SU-DHL-6 (cell line): ENCODE measurements at regions not wholly inside any gene's neighbourhood (a gene's known extent, or its start where the extent isn't known, plus 50 kb on each side); places are given as distances from the start of the nearest gene placed in this dataset.

Source experiments
- H2AFZ ChIP-seq: fragments of 200-600 bp; sonication (generic); 2 replicates; pipeline ENCODE4 v1.6.1; 2014; ENCODE audit warnings: low read depth, mild to moderate bottlenecking, moderate library complexity, mixed read lengths, antibody characterized with exemption, low read length; ENCODE audit not compliant: severe bottlenecking
- H3F3A ChIP-seq: fragments of 200-600 bp; shearing (Covaris generic); 2 replicates; pipeline ENCODE4 v1.6.0; 2016; ENCODE audit warnings: antibody characterized with exemption, mild to moderate bottlenecking; ENCODE audit not compliant: insufficient read depth
- H3K27ac ChIP-seq: fragments of 200-600 bp; sonication (generic); 2 replicates; pipeline ENCODE4 v1.5.1; 2016; ENCODE audit warnings: low read depth, mild to moderate bottlenecking, low read length, moderate library complexity, mixed read lengths
- H3K27me3 ChIP-seq: fragments of 200-600 bp; sonication (generic), shearing (Covaris generic); 2 replicates; pipeline ENCODE4 v1.6.0; 2014; ENCODE audit warnings: mild to moderate bottlenecking, low read length
- H3K36me3 ChIP-seq: fragments of 200-600 bp; sonication (generic); 2 replicates; pipeline ENCODE4 v1.6.1; 2014; ENCODE audit warnings: mild to moderate bottlenecking, low read length, mixed read lengths
- H3K4me2 ChIP-seq: fragments of 300-600, 200-600 bp; shearing (Covaris generic), sonication (generic); 2 replicates; pipeline ENCODE4 v1.6.0; 2014; ENCODE audit warnings: low read length, low read depth, mild to moderate bottlenecking; ENCODE audit not compliant: poor library complexity, severe bottlenecking
- H3K4me3 ChIP-seq: fragments of 200-600 bp; sonication (generic); 2 replicates; pipeline ENCODE4 v1.5.1; 2014; ENCODE audit warnings: antibody characterized with exemption, low read length, mild to moderate bottlenecking, mixed read lengths; ENCODE audit not compliant: insufficient read depth, poor library complexity, severe bottlenecking
- H3K79me2 ChIP-seq: fragments of 200-600 bp; sonication (generic); 2 replicates; pipeline ENCODE4 v1.6.1; 2014; ENCODE audit warnings: mild to moderate bottlenecking, low read length, moderate library complexity; ENCODE audit not compliant: insufficient read depth
- H3K9ac ChIP-seq: fragments of 200-600 bp; sonication (generic); 2 replicates; pipeline ENCODE4 v1.7.0; 2014; ENCODE audit warnings: mild to moderate bottlenecking, low read length
- H3K9me2 ChIP-seq: fragments of 200-600 bp; sonication (generic); replicated peaks from 2 replicates; pipeline ENCODE4 v1.6.1; 2014; ENCODE audit warnings: low read length; ENCODE audit not compliant: insufficient read depth
- H3K9me3 ChIP-seq: fragments of 200-600 bp; sonication (generic); 2 replicates; pipeline ENCODE4 v1.6.1; 2014; ENCODE audit warnings: low read length, mixed read lengths; ENCODE audit not compliant: insufficient read depth
- H4K20me1 ChIP-seq: fragments of 200-600 bp; sonication (generic); 2 replicates; pipeline ENCODE4 v1.6.1; 2014; ENCODE audit warnings: low read depth, mild to moderate bottlenecking, antibody characterized with exemption, low read length, moderate library complexity, mixed read lengths
- EZH2phosphoT487 ChIP-seq: fragments of 200-600 bp; sonication (generic), shearing (Covaris generic); conservative IDR thresholded peaks from 2 replicates; pipeline ENCODE4 v1.6.1; 2018; ENCODE audit warnings: mild to moderate bottlenecking, antibody characterized with exemption, low read length, moderate library complexity, mixed read lengths
- TF ChIP-seq, protein P1 (sequence below): fragments of 200-600 bp; sonication (generic); IDR thresholded peaks from one replicate; pipeline ENCODE4 v1.5.1; 2017; ENCODE audit warnings: antibody characterized with exemption, mild to moderate bottlenecking, low read length, moderate library complexity; ENCODE audit not compliant: insufficient read depth, poor library complexity, severe bottlenecking

DNA sequence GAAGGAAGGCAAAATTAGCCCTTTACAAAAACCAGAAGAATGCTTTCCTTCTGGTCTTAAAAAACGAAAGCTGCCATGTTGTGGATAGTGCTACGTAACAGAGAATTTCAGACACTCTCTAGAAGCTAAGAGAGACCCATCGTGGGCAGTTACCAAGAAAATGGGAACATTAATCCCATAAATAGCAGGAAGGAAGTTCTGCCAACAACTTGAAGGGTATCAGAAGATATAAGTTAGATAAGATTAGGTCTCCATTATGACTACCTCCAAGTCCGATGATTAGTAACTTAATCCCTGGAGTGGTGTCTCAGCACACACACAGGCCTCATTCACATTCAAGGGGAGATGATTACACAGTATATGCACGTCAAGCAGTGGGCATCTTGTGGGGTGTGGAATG lies 115.7 kb upstream of the TRPC4 start:
- Histone ChIP-seq H3K27ac (no peak overlapping the region), H3F3A (no peaks in the 10 kb centered on the region), H3K27me3 (no peaks in the 10 kb centered on the region), H4K20me1 (no peaks in the 10 kb centered on the region), H3K9me3 (no peaks in the 10 kb centered on the region), H3K9ac (no peak overlapping the region), H3K4me2 (no peak overlapping the region), H3K79me2 (no peaks in the 10 kb centered on the region), H3K4me3 (no peak overlapping the region), H3K9me2 (no peaks in the 10 kb centered on the region), H3K36me3 (no peaks in the 10 kb centered on the region), H2AFZ (no peak overlapping the region)
- TF ChIP-seq EZH2phosphoT487 = no peak
- TF ChIP-seq, protein P1, sequence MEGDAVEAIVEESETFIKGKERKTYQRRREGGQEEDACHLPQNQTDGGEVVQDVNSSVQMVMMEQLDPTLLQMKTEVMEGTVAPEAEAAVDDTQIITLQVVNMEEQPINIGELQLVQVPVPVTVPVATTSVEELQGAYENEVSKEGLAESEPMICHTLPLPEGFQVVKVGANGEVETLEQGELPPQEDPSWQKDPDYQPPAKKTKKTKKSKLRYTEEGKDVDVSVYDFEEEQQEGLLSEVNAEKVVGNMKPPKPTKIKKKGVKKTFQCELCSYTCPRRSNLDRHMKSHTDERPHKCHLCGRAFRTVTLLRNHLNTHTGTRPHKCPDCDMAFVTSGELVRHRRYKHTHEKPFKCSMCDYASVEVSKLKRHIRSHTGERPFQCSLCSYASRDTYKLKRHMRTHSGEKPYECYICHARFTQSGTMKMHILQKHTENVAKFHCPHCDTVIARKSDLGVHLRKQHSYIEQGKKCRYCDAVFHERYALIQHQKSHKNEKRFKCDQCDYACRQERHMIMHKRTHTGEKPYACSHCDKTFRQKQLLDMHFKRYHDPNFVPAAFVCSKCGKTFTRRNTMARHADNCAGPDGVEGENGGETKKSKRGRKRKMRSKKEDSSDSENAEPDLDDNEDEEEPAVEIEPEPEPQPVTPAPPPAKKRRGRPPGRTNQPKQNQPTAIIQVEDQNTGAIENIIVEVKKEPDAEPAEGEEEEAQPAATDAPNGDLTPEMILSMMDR = no peak

DNA sequence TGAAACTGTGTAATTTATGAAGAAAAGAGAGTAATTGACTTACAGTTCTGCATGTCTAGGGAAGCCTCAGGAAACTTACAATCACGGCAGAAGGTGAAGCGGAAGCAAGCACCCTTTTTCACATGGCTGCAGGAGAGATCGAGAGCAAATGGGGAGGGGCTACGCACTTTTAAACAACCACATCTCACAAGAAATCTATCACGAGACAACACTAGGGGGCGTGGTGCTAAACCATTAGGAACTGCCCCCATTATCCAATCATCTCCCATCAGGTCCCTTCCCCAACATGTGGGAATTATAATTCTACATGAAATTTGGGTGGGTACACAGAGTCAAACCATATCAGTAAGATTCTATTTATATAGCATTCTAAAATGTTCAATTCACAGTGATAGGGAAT lies 114.8 kb upstream of the TRPC4 start:
- Histone ChIP-seq H3K27me3 (no peaks in the 10 kb centered on the region), H3F3A (no peaks in the 10 kb centered on the region), H4K20me1 (no peaks in the 10 kb centered on the region), H2AFZ (no peak overlapping the region), H3K9ac (no peak overlapping the region), H3K4me3 (no peak overlapping the region), H3K36me3 (no peaks in the 10 kb centered on the region), H3K9me3 (no peaks in the 10 kb centered on the region), H3K27ac (no peak overlapping the region), H3K9me2 (no peaks in the 10 kb centered on the region), H3K79me2 (no peaks in the 10 kb centered on the region), H3K4me2 (no peak overlapping the region)
- no peak for TF ChIP-seq EZH2phosphoT487
- TF ChIP-seq, protein P1 = no peak

DNA sequence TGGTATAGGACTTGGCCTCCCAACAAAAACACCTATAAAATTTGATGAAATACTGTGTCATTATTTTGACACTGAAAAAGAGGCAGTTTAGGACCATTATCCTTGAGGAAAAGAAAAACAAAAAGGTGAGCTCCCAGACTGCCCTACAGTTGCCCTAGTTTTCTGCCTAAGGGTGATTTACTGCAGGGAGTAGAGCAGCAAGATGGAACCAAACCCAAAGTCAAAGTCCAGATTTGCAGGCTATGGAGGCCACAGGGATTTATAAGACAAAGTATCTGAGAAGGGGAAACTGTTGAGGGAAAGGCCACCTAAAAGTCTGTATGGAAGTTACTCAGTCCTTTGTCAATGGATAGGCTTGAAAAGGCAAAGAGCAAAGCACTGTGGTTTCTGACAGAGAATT lies 112.4 kb upstream of the TRPC4 start:
- no peaks in the 10 kb centered on the region for H3K9me2 ChIP-seq
- TF ChIP-seq EZH2phosphoT487 = no peak
- TF ChIP-seq, protein P1 = no peak

More for the DNA sequence above, 112.4 kb upstream of the TRPC4 start:
- Histone ChIP-seq H3K4me3 (no peak overlapping the region), H3K27ac (no peak overlapping the region), H3K9ac (no peak overlapping the region), H3K9me3 (no peaks in the 10 kb centered on the region), H3K36me3 (no peaks in the 10 kb centered on the region), H4K20me1 (no peaks in the 10 kb centered on the region), H2AFZ (no peak overlapping the region), H3K79me2 (no peaks in the 10 kb centered on the region), H3K27me3 (no peaks in the 10 kb centered on the region), H3F3A (no peaks in the 10 kb centered on the region), H3K4me2 (no peak overlapping the region)
